Ishikawa (cell line): ENCODE measurements at regions not wholly inside any gene's neighbourhood (a gene's known extent, or its start where the extent isn't known, plus 50 kb on each side); places are given as distances from the start of the nearest gene placed in this dataset.

Experiments used
- CEBPB ChIP-seq: IDR thresholded peaks from 2 replicates; pipeline ENCODE4 v1.6.1; 2012
- CREB1 ChIP-seq: IDR thresholded peaks from 2 replicates; pipeline ENCODE4 v1.6.1; 2012; ENCODE audit warnings: low read depth
- EGR1 ChIP-seq: IDR thresholded peaks from 2 replicates; pipeline ENCODE4 v1.6.1; 2012
- EP300 ChIP-seq: IDR thresholded peaks from 2 replicates; pipeline ENCODE4 v1.6.1; 2012; ENCODE audit warnings: borderline replicate concordance
- FOXM1 ChIP-seq: IDR thresholded peaks from 2 replicates; pipeline ENCODE4 v1.6.1; 2012; ENCODE audit warnings: low read depth, borderline replicate concordance
- NFIC ChIP-seq: IDR thresholded peaks from 2 replicates; pipeline ENCODE4 v1.6.1; 2012
- RAD21 ChIP-seq: IDR thresholded peaks from 2 replicates; pipeline ENCODE4 v1.6.1; 2012; ENCODE audit warnings: low read depth
- TAF1 ChIP-seq: IDR thresholded peaks from 2 replicates; pipeline ENCODE4 v1.6.1; 2012; ENCODE audit warnings: low read depth, mild to moderate bottlenecking
- TCF12 ChIP-seq: IDR thresholded peaks from 2 replicates; pipeline ENCODE4 v1.6.1; 2012; ENCODE audit warnings: low read depth
- TEAD4 ChIP-seq: IDR thresholded peaks from 2 replicates; pipeline ENCODE4 v1.6.1; 2012
- YY1 ChIP-seq: IDR thresholded peaks from 2 replicates; pipeline ENCODE4 v1.6.1; 2012; ENCODE audit warnings: low read depth
- ZBTB7A ChIP-seq: IDR thresholded peaks from 2 replicates; pipeline ENCODE4 v1.6.1; 2012; ENCODE audit warnings: low read depth
- TF ChIP-seq, protein P1 (sequence below): IDR thresholded peaks from 2 replicates; pipeline ENCODE4 v1.6.1; 2012
- TF ChIP-seq, protein P2 (sequence below): IDR thresholded peaks from 2 replicates; pipeline ENCODE4 v1.6.1; 2012; ENCODE audit warnings: low read depth, mild to moderate bottlenecking
- TF ChIP-seq, protein P3 (sequence below): IDR thresholded peaks from 2 replicates; pipeline ENCODE4 v1.6.1; 2012

DNA sequence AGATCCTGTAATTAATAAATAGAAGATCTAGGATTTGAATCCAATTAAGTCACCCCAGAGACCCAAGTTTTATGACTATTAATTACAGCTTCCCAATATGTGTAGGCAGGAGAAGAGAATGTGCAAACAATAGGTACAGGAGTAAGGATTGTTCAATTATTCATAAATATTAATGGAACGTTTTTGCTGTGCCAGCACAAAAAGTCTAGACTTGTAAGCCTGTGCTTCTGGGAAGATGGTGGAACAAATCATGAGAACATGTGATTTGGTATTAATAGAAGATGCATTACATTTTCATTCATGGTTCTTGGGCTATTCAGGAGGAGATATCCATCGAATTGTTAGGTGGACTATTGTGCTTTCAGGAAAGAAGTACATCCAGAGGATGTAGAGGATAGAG lies 1240.9 kb downstream of the STIM2 start:
- TF ChIP-seq, protein P1, sequence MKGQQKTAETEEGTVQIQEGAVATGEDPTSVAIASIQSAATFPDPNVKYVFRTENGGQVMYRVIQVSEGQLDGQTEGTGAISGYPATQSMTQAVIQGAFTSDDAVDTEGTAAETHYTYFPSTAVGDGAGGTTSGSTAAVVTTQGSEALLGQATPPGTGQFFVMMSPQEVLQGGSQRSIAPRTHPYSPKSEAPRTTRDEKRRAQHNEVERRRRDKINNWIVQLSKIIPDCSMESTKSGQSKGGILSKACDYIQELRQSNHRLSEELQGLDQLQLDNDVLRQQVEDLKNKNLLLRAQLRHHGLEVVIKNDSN, result no peak
- no peak for TF ChIP-seq CREB1
- no peak for TF ChIP-seq ZBTB7A
- no peak for TF ChIP-seq TEAD4

DNA sequence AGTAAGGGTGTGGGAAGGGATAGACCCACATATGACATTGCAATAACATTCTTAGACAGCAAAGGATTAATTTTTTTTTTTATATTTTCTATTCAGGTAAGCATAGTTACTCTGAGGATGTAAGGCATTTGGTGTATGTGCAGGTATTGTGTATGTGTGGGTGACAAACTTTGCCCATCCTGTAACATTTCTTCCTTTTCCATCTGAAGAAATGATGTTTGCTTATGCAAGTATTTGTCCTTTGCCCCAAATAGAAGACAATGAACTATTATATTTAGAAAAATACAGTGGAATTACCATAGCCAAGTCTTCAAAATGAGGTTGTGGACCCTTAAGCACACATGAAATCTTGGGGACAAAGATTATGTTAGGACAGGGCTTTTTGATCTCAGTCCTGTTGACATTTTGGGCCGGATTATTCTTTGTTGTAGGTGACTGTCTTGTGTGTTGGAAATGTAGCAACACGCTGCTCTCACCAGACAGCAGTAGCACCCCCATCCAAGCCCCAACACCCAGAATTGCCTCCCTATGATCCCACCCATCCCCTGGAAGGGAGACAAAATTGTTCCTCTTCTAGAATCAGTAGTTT lies 1244.7 kb downstream of the STIM2 start:
- TF ChIP-seq, protein P2, sequence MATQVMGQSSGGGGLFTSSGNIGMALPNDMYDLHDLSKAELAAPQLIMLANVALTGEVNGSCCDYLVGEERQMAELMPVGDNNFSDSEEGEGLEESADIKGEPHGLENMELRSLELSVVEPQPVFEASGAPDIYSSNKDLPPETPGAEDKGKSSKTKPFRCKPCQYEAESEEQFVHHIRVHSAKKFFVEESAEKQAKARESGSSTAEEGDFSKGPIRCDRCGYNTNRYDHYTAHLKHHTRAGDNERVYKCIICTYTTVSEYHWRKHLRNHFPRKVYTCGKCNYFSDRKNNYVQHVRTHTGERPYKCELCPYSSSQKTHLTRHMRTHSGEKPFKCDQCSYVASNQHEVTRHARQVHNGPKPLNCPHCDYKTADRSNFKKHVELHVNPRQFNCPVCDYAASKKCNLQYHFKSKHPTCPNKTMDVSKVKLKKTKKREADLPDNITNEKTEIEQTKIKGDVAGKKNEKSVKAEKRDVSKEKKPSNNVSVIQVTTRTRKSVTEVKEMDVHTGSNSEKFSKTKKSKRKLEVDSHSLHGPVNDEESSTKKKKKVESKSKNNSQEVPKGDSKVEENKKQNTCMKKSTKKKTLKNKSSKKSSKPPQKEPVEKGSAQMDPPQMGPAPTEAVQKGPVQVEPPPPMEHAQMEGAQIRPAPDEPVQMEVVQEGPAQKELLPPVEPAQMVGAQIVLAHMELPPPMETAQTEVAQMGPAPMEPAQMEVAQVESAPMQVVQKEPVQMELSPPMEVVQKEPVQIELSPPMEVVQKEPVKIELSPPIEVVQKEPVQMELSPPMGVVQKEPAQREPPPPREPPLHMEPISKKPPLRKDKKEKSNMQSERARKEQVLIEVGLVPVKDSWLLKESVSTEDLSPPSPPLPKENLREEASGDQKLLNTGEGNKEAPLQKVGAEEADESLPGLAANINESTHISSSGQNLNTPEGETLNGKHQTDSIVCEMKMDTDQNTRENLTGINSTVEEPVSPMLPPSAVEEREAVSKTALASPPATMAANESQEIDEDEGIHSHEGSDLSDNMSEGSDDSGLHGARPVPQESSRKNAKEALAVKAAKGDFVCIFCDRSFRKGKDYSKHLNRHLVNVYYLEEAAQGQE, result no peak
- TF ChIP-seq EGR1 (no peak), NFIC (no peak), TEAD4 (no peak), CEBPB (no peak), CREB1 (no peak), TCF12 (no peak), TAF1 (no peak), RAD21 (no peak), EP300 (no peak), ZBTB7A (no peak), FOXM1 (no peak)
- TF ChIP-seq, protein P1, result no peak
- TF ChIP-seq, protein P3, sequence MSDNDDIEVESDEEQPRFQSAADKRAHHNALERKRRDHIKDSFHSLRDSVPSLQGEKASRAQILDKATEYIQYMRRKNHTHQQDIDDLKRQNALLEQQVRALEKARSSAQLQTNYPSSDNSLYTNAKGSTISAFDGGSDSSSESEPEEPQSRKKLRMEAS, result no peak

DNA sequence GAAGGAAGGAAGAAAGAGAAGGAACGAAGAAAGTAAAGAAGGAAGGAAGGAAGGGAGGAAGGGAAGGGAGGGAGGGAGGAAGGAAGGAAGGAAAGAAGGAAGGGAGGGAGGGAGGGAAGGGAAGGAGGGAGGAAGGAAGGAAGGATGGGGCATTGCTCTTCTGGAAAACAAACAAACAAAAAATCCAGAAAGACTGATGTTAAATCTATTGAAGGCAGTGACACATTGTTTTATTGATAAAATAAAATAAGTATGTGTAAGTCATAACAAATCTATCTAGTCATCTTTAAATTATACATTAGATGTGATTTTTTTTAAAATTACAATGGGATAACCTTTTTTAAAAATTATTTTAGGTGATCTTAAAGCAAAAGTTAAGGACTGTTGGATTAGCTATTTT lies 1245.5 kb downstream of the STIM2 start:
- TF ChIP-seq TAF1 (no peak), YY1 (no peak), FOXM1 (no peak), ZBTB7A (no peak), RAD21 (no peak), NFIC (no peak), TCF12 (no peak), TEAD4 (no peak), EGR1 (no peak)
- TF ChIP-seq, protein P3, result no peak
- TF ChIP-seq, protein P2, result no peak

DNA sequence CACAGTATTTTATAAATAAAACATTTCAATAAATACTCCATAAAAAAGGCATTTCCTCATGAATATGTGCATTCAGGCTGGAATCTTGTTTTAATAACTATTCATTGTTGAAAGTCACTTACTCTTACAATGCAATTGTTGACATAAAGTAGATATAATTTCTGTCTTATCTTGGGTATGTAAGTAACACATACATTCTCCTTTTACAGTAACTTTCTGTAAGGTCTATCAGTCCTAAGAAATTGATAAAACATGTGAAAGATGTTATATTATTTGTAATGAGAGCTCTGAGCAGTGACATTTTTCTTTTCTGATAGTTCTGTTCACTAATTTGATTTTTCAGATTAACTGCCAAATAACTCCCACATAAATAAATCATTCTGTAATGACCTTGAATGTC lies 1249.2 kb downstream of the STIM2 start:
- TF ChIP-seq FOXM1 (no peak), CREB1 (no peak), TEAD4 (no peak)

DNA sequence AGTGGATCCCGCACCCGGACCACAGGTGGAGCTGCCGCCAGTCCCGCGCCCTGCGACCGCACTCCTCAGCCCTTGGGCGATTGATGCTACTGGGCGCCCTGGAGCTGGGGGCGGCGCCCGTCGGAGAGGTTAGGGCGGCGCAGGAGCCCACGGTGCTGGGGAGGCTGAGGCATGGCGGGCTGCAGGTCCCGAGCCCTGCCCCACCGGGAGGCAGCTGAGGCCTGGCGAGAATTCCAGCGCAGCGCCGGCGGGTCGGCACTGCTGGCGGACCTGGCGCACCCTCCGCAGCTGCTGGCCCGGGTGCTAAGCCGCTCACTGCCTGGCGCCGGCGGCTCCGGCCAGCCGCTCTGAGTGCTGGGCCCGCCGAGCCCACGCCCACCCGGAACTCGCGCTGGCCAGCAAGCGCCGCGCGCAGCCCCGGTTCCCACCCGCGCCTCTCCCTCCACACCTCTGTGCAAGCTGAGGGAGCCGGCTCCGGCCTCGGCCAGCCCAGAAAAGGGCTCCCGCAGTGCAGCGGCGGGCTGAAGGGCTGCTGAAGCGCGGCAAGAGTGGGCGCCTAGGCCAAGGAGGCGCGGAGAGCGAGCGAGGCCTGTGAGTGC lies 1256.5 kb downstream of the STIM2 start:
- no peak for TF ChIP-seq TAF1
- TF ChIP-seq TEAD4, result no peak
- no peak for TF ChIP-seq RAD21
- TF ChIP-seq EP300, result no peak
- TF ChIP-seq FOXM1, result no peak
- TF ChIP-seq, protein P2, result no peak
- no peak for TF ChIP-seq EGR1
- TF ChIP-seq NFIC, result no peak
- TF ChIP-seq, protein P3, result no peak
- no peak for TF ChIP-seq YY1
- TF ChIP-seq CREB1, result no peak
- TF ChIP-seq, protein P1, result no peak
- TF ChIP-seq CEBPB, result no peak
- TF ChIP-seq ZBTB7A, result no peak
- TF ChIP-seq TCF12, result no peak
